GM18870 (cell line): ENCODE measurements at regions not wholly inside any gene's neighbourhood (a gene's known extent, or its start where the extent isn't known, plus 50 kb on each side); places are given as distances from the start of the nearest gene placed in this dataset.

Experiments used
- ATAC-seq: cut with Tn5 transposase; IDR thresholded peaks from one replicate; pipeline ENCODE4 v1.9.1; 2021; ENCODE audit warnings: moderate library complexity; ENCODE audit not compliant: unreplicated experiment

DNA sequence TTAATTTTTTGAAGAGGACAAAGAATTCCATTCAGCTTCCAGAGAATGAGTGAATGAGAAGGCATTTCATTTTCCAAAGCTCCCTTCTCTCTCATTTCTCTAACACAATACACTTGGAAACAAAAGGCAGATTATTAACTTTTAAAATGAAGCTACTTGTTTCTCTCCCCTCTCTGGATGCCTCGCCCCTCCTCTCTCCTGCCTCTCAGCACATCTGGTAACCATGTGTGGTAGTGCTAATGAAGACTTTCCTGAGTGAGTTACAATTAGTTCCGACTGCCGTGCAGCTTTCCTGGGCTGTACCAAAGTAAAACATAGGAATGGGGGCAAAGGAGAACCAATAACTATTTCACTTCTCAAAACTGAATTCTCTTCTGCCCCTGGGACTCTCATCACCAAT, 84.7 kb upstream of the SOX5 start:
- no peak for ATAC-seq

DNA sequence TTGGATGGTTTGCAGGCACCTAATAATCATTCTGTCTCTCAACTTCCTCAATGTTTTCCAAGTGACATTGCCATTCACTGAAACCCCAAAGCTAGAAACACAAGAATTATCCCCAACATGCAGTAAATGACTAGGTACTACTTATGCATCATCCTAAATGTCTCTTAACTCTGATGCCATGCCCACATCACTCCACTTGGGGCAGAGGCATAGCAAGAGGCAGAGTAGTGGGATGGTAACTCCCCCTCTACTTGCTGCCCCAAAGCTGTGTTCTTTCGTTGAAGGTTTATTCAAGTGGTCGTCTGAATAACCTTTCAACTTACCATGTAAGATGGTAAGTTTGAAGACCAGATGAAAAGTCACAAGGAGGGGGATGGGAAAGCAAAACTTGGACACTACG, 77.9 kb upstream of the SOX5 start:
- ATAC-seq = no peak

DNA sequence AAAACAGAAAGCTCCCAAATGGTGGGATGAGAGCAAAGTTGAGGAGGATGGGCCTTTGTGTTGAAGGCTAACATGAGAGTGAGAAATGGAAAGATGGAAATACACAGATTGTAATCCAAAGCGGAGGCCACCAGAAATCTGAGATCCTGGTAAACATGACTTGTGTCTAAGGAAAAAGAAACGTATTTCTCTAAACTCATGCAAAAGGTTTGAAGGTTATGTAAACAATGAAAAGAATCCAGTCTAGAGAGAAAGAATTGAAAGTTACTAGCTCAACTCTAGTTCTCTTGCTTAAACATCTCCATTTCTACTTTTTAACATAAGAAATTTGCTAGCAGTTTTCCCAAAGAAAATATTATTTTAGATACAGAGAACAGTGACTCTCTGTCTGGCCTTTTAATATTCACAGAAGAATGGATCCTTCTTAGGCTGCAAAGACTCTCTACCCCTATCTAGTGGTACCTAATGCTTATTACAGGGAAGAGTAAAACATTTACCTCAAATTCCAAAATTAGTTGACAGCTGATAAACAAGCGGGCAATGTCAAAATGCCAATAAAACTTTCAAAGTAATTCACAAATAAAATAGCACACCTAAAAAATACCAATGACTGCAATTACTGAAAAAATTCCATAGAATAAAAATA, 75.8 kb upstream of the SOX5 start:
- ATAC-seq = no peak

DNA sequence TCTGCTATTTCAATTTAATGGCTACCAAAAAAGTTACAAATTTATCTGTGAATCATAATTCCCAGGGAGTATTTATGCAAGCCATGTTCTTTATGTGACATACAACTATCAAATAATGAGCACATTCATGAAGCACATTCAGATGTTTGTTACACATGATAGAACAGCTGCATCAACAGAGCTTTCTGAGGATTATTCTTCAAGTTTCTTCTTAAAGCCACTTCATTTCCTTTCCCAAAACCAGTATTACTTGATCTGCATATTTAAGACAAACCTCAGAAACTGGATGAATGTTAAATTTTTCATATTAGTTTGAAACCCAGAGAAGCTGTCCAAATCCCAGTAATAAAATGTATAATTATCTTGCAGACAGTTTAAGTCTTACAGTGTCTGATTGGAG, 73.6 kb upstream of the SOX5 start:
- no peak for ATAC-seq

DNA sequence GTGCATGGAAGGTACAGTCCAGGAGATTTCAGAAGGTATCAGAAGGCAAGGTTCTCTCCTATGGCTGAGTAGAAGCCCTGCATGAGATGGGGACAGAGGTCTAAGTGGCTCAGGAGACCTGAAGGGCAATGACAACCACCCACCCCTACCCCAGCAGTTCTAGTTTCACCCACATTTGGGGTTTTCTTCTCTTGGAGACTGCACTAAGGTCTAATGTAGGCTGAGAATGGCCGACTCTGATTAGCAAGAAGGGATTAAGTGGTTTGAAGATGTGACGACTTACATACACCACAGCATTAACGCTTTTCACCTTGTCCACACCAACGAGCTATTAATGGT, 71.7 kb upstream of the SOX5 start:
- no peak for ATAC-seq

DNA sequence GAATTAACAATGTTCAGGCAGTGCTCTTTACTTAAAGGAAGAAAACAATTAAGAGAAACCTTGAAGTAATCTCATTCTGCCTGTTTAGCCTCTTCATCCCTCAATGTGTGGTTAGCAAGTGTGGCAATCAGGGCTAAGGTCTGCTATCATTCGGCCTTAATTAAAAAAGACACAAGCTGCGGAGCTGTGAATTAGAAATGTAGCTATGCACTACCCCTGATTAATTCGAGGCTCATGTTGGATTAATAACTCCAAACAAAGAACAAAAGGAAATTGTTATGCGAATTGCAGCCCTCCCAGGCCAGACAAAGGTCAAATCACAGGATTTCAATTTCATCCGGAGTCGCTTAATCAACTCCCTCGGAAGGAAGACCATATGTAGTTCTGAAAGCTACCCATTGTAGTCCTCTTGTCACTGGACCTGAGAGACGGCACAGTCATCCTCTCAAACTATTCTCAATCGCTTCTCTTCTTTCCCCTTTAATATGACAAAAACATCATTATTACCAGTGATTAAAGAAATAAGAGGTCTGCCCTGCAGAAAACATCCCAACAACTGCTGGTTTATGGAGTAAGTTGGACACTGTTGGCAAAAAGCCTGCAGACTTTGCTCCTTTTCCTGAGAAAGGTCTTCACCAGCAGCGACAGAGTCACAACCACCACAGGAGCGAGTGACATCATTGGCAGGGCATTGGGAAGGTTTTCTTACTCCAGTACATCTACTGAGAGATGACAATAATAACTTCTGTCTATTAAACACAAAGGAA, 71.1 kb upstream of the SOX5 start:
- no peak for ATAC-seq

DNA sequence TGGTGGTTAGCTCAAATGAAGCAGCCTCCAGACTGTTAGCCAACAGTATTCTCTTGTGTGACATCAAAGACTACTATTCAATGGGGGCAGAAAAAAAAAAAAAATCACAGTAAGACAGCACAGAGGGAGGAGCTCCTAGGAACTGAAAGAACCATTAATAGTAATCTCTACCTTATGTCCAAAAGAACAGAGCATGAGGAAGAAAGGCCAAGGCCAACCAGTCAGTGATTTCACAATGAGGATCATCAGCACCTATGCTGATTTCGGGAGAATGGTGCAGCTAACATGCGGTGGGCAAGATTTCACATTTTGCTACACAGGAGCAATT, 66.3 kb upstream of the SOX5 start:
- no peak for ATAC-seq

DNA sequence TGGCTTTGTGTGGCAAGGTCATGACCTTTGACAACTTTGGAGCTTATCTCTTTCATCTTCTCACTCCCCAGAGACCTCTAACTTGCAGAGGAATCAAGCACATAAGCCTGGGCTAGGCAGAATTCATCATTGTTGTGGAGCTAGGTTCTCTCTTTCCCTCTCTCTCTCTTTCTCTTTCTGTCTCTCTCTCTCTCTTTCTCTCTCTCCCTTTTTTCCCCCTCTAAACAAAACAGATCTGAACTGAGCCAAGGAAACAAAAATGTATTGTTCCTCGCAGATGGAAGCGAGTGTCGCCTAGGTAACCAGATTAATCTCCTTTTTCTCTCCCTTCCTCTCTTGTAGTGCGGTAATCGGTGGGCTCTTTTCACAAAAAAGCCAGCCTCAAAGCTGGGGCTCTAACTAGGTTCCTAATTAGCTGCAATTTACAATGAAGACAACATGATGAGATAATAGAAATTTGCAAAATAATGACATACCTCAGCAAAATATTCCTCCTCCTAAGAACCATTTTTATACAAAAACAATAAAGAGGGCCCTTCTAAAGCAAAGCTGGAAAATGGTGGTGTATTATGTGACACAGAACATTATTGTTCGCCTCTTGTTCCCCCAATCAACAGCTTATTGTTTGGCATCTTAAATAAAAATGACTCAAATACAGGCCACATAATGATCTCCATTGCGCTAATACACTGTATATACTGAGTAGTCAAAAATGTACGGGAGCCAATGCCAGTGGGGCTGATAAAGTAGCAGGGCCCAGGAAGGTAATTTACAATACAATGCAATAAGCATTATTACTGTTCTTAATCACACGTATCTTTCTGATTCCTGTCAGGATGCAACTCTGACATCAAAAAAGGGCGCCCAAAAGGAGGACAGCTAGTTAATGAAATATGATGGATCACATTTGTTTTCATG, 65.7 kb upstream of the SOX5 start:
- ATAC-seq = no peak

DNA sequence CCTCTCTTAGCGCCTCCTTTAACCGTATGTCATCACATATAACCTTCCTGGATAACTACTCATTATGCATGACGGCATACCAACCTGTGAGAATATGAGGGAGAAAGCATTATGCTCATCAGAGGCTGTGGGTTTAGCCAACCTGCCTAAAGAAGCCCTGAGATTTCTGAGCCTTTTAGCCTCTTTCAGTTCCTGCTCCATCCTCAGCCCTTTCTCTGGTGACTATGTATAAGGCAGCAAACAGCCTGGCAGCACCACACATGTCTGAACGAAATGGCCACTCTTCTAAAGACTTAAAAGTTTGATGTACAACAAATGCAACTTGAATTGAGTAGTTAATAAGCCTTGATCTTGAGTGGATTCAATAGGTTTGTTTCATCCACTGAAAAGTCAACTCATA, 64.8 kb upstream of the SOX5 start:
- no peak for ATAC-seq

DNA sequence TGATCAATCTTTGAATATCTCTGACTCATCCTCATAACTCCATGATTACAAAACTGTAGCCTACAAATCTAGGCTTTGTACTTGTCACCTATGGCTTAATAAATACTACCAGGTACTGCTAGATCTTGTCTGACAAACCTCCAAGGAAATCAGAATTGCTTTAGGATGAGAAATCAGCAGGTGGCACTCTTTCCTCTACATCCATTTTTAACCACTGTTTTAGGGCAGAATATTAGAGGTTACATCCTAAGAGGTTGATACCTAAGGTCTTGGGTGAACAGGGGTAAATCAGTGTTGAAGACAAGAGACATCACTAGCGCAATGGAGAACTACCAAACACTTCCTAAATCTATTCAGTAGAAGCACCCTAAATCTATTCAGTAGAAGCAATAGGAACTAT, 63.1 kb upstream of the SOX5 start:
- ATAC-seq = no peak

DNA sequence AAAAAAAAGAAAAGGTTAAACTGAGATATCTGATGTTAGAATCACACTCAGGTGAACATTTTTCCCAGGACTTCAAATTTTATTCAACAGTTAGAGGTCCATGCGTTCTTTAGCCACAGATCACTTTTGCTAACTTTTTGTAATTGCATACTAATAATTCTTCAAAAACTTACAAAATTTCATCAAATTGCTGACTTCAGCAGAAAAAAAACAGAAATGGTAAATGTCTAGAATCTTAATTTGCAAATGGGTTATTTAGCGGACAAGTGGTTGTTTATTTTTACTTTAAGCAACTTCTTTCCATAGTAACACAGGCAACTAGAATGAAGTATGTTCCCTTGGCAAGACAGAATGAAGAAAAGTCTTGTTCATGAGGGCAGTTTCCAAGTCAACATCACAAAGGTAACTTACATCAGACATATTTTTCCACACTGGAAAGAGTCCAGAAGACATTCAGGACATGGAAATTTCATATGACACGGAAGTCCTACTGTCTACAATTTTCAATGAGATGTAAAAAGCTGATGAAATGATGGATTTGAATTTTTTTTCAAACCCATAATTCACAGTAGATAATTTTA, 62.5 kb upstream of the SOX5 start:
- no peak for ATAC-seq

DNA sequence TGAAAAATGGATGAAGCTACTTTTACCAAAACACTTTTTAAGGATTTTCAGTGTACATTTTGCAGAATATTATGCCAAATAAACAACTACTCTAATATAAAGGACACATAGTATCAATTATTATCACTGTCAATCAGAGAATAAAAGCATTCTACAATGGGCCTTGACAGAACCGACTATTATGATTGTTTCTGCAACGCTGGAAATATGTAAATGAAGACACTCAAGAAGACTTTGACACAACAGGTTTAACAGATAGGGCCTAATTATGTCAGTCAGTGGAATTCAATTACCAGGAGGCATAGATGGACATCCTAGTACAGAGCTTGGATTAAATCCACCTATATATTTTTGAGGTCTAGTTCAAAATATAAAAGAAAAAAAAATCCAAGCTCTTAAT, 58.7 kb upstream of the SOX5 start:
- ATAC-seq = no peak
